Caki2 (cell line): ENCODE measurements at regions not wholly inside any gene's neighbourhood (a gene's known extent, or its start where the extent isn't known, plus 50 kb on each side); places are given as distances from the start of the nearest gene placed in this dataset.
"Not testable (repeated sequence)": the region's sequence is repeated elsewhere in the genome, so short reads cannot be mapped to it uniquely, and the experiment has no call there.

Source experiments
- DNase-seq: peaks from one replicate; pipeline ENCODE4 v3.0.0-alpha.2; 2015; ENCODE audit warnings: low read depth
- in situ Hi-C: cut with HindIII; loops from 2 replicates; pipeline ENCODE4 v1.10.0; 2016; ENCODE audit warnings: low sequenced_read_pairs, low pct_unique_long_range_greater_than_20kb, mixed read lengths

- DNase-seq, in situ Hi-C loops: not testable (repeated sequence)
These were observed 208.1 kb downstream of the ATP6V0E2 start for GRCh38 chr7:150081865-150082264.

DNA sequence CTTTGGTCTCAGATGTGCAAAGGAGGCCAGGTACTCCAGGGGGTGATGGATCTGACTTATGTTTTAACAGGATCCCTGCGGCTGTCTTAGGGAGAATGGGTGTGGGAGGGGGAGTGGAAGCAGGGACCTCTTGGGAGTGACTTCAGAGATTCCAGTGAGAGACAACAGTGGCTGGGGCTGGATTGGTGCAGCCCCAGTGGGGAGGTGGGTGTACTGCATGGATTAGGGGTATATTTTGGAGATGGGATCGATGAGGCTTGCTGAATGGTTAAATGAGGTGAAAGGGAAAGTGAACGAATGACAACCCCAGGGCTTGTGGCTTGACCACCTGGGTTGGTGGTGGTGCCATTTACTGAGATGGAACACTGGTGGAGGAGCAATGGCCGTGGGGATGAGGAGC, 211.0 kb downstream of the ATP6V0E2 start:
- in situ Hi-C loops, DNase-seq: not testable (repeated sequence)

- in situ Hi-C loops, DNase-seq: not testable (repeated sequence)
These were observed 213.7 kb downstream of the ATP6V0E2 start for GRCh38 chr7:150087478-150087877.

- DNase-seq, in situ Hi-C loops: not testable (repeated sequence)
These were observed 215.4 kb downstream of the ATP6V0E2 start for GRCh38 chr7:150089139-150089538.

GRCh38 chr7:150090776-150091175, 217.0 kb downstream of the ATP6V0E2 start:
- DNase-seq, in situ Hi-C loops: not testable (repeated sequence)

DNA sequence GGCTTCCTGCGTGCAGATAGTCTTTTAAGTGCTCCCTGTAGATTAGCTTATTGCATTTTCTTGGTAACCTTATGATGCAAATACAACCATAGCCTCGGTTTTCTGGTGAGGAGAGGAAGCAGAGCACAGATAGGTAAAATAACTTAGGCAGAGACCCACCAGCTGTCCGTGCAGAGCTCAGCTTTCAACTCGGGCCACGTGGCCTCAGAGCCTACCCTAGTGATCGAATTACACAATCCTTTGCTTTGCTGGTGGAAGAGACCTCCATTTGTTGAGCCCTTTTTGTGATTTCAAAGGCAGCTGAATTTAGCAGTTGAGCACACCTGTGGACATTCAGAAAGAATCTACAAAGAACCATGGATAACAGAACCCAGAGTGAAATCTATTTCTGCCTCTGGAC, 220.1 kb downstream of the ATP6V0E2 start:
- DNase-seq, in situ Hi-C loops: not testable (repeated sequence)

- DNase-seq, in situ Hi-C loops: not testable (repeated sequence)
These were observed 222.6 kb downstream of the ATP6V0E2 start for GRCh38 chr7:150096213-150096994.

GRCh38 chr7:150098592-150098991, 224.6 kb upstream of the LRRC61 start:
- in situ Hi-C loops, DNase-seq: not testable (repeated sequence)

GRCh38 chr7:150101282-150101681, 221.9 kb upstream of the LRRC61 start:
- in situ Hi-C loops, DNase-seq: not testable (repeated sequence)

DNA sequence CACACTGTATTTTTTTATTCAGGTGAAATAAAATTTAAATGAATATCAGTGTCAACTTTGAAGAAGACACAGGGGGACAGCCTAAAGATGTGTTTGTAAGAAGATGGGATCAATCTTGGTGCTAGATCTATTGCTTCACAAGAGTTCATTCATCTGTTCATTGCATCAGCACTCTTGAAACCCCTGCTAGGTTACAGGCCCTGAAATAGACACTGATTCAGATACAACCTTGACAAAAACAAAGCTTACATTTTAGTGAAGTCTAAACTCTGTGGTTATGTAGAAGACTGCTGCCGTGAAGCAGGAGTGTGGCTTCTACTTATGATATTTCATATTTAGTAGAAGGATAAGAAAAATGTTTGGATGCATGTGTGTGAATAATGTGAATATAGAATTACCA, 215.9 kb upstream of the LRRC61 start:
- in situ Hi-C loops, DNase-seq: not testable (repeated sequence)

DNA sequence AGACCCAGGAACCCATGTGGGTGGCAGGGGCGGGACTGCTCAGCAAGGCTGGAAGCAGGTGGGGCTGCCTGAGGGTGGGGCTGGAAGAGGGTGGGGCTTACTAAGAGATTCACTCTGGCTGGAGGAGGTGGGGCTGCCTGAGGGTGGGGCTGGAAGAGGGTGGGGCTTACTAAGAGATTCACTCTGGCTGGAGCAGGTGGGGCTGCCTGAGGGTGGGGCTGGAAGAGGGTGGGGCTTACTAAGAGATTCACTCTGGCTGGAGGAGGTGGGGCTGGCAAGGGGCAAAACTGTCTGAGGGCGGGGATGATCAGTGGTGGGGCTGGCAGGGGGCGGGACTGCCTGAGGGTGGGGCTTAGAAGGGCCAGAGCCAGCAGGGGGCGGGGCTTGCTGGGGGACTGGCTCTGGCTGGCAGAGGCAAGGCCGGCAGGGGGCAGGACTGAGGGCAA, 212.8 kb upstream of the LRRC61 start:
- in situ Hi-C loops, result not testable (repeated sequence)
- DNase-seq, result peak; percentile 49

- in situ Hi-C loops, DNase-seq: not testable (repeated sequence)
These were observed 212.3 kb upstream of the LRRC61 start for GRCh38 chr7:150110882-150111281.

DNA sequence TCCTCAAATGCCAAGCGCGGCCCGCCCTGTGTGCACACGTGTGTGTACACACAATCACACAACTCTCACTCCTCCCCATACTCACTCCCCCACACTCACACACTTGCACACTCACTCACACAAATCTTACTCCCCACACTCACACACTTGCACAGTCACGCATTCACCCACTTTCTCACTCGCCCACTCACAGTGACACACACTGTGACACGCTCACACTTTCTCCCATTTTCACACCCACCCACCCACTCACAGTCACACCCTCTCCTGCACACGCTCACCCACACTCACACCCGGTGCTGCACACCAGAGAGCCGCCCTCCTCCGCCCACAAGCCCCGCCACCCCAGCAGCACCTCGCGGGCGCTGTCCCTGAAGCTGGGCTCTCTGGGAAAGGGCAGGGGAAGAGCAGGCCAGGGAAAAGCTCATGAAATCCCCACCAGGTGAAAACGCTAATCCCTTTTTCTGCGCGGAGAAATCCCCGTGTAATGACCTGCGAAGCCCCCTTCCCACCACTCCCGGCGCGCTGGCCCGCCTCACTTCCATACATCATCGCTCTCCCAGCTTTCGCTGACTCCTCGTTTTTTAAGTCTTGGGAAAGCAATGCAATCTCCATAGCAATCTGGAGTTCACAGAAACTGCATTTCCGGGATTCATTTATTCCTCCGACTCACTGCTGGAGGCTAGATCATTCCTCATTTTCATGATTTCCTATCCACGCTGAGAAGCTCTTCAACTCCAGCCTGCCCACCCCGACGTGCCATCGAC, 211.6 kb upstream of the LRRC61 start:
- DNase-seq, in situ Hi-C loops: not testable (repeated sequence)

GRCh38 chr7:150113301-150113700, 209.9 kb upstream of the LRRC61 start:
- DNase-seq, in situ Hi-C loops: not testable (repeated sequence)

DNA sequence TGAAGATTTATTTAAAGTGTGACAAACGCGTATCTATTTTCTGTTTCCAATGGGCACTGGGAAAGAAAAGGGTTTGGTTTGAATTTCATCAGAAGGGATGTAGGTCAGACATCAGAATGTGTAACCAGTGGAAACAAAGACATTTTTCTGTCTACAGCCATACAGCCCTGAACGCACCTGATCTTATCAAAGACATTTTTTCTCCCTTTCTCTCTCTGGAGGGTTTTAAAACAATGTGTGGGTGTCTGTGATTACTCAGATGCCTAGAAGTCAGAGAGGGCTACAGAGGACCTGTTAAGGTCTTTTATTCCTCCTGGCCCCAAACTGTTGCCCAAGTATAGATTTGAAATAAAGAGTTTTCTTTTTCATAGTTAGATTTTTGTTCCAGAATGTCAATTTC, 208.6 kb upstream of the LRRC61 start:
- in situ Hi-C loops, DNase-seq: not testable (repeated sequence)

- DNase-seq, in situ Hi-C loops: not testable (repeated sequence)
These were observed 203.2 kb upstream of the LRRC61 start for GRCh38 chr7:150119966-150120365.

DNA sequence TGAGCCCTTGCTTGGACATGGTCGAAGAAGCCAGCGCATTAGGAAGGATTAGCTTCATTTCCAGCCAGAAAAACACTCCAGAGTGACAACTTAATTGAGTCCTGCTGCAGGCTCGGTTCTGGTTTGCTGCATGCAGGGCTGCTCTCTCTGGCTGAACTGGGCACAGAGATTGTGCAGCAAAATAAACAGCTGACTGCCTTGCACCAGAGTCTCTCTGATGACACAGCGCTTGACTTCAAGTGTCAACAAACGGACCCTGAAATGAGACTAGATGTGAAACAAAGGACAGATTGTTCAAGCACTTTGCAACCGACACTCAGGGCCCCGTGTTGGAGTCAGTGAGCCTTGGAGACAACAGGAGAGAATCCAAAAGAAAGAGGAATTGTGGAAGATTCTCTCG, 197.3 kb upstream of the LRRC61 start:
- DNase-seq, result peak; percentile 68
- in situ Hi-C loops, result not testable (repeated sequence)

GRCh38 chr7:150134451-150134850, 188.7 kb upstream of the LRRC61 start:
- in situ Hi-C loops, DNase-seq: not testable (repeated sequence)

DNA sequence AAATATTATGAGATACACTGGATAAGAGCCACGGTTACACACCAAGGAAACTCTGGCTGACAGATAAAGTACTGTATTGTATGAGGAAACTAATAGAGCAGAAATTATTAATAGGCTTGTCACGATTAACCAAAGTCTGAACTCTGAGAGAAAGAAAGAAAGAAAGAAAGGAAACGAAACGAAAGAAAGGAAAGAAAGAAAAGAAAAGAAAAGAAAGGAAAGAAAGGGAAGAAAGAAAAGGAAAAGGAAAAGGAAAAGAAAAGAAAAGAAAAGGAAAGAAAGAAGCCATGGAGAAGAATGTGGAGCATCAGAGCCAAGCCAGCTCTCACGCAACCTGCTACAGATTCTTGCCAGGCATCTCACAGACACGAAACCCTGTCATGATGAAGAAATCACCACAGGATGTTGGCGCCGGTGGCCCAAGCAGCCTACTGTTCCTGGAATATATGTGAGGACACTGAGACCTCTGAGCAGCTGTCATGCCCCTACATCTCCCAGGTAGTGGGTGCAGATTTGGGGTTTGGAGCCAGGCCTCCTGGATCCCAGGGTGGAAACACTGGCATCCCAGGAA, 187.4 kb upstream of the LRRC61 start:
- in situ Hi-C loops, DNase-seq: not testable (repeated sequence)
